CD4-positive, alpha-beta T cell treated with Interferon gamma for 1 hour (primary cell): ENCODE measurements at regions not wholly inside any gene's neighbourhood (a gene's known extent, or its start where the extent isn't known, plus 50 kb on each side); places are given as distances from the start of the nearest gene placed in this dataset.

ENCODE experiments used
- DNase-seq: peaks from one replicate; pipeline ENCODE4 v3.0.0-alpha.2; 2020

- DNase-seq = no peak
Measured at GRCh38 chr1:187091666-187092065, 262.9 kb downstream of the PLA2G4A start.

DNA sequence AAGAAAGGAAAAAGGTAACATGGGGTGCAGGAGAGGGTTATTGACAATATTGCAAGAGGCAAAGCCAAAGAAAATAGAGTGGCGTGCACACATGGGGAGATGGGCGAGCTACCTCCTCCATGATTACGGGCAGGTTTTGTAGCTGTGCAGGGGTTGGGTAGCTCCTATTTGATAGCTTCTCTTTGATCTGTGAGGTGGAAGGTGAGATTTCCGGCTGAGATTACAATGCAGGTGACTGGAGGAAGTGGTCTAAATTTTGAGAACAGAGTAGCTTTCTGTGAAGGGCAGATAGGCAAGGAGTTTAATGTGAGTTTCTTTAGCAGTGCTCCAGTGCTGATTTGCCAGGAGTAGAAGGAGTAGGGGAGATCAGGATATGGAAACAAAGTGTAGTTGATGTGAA, 263.4 kb downstream of the PLA2G4A start:
- peak; percentile 2 for DNase-seq

DNA sequence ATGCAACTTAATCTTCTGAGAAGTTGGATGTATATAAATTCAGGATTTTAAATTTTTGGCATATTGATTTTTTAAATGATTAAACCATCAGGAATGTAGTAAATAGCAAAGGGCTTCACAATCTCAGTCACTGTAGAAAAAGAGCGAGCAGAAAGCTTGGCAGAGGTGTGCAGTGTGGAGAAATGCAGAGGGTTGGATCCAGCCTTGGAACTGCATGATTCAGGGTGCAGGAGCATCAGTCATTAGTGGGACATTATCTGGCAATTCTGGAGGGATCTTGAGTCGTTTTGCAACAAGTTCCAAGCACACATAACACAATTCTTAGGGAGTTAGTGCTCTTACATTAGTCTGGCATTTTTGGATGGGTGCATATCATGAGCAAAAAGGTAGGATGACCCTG, 267.9 kb downstream of the PLA2G4A start:
- DNase-seq = no peak

DNA sequence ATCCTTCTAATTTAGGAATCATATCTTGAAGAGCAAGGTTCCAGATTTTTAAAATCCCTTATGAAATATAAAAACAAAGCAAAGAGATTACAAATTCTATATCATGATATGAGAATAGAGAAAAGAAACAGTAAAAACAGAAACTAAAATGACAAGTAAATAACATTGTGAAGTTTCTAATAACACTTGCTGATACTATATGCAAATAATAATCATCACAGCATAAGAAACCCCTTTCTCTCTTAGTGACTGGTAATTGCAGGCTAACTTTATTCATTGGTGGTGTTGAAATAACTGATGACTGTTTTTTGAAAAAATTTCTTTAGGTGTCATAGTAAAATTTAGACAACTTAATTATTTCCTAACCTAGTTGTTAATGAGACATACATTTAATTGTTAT, 281.6 kb downstream of the PLA2G4A start:
- DNase-seq = no peak

DNA sequence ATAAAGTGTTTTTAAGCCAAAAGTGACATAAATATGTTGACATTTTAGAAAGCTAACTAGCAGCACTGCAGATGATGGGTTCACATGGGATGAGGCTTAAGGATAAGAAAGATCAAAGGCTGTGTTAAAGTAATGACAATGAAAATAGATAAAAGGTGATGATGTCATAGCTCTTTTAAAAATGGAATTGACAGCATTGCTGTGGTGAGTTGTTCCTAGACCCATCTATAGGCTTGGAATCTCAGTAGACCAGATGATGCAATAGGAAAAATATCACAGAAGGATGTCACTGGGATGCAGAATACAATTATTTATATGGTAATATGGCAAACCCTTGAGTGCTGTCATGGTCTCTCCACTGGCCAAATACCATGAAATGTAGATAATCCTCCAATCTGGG, 286.0 kb downstream of the PLA2G4A start:
- DNase-seq = no peak

DNA sequence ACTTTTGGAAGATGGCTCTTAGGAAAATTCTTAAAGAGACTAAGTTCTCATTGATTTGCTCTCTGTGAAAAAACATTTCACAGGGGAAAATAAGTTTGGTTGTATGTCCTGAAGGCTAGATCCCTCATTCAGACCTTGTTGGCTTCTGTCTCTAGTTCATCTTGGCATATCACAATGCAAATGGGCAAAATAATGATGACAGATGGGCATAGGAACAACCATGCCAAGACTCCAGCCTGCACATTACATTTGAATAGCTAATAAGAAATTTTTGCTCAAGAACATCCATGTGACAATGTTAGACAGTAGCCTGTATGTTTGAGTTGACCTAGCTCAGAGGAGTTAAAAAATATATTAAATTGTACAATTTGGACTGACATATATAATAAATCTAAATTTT, 292.9 kb downstream of the PLA2G4A start:
- no peak for DNase-seq

DNA sequence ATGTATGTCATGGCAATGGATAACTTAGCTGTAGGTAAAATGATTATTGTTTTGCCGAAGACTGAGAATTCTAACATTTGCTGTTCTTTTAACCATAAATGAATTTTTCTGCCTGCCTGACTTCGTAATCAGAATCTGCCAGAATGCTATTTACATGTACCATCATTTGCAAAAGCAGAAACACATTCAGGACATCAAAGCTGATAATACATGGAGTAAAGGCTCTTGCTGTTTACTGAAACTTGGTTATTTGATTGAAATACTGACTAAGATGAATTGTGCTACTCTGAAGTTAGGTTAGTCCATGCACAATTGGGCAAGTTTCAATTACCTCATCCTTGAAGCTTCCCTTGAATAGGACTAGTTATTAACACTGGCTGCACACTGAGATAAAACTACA, 293.8 kb downstream of the PLA2G4A start:
- DNase-seq = no peak

DNA sequence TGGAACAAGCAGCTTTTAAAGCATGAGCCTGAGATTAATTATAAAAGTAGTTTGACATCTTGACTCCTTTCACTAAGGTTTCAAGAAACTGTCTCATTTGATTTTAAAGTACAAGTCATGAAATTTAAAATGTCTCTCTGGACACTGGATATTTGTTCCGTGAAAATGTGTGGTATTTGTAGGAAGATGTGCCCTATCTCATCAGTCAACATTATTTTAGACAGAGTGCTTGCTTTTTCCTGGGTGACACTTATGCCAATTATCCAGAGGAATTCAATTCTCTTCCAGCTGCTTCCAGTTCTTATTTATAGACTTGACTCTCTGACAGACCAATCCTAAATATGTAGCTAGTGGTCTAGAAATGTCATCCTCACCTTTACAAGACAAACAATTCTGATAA, 300.4 kb downstream of the PLA2G4A start:
- DNase-seq = no peak

DNA sequence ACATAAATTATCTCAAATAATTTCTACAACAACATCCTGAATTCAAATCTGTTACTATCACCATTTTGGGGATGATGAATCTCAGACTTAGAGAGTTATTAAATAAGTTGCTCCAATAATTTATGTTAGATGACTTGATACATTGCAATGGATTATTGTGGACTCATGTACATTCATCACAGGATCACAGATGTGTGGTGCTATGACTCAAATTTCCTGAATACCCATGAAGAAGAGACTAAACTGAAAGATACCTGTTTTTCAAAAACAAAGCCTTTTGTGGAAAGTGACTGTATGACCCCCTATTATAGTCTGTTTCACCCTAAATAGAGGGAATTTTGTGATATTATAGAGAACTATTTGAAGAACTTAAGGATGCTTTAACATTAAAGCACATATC, 315.0 kb downstream of the PLA2G4A start:
- DNase-seq = no peak

DNA sequence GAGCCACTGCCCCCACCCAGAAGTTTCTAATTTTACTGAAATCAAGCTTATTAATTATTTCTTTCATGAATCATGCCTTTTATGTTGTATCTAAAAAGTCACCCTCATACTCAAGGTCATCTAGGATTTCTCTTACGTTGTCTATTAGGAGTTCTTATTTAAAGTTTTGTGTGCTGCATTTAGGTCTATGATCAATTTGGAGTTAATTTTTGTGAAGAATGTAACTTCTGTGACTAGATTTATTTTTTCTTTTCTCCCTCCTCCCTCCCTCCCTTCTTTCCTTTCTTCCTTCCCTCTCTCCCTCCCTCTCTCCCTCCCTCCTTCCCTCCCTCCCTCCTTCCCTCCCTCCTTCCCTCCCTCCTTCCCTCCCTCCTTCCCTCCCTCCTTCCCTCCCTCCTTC, 317.6 kb downstream of the PLA2G4A start:
- no peak for DNase-seq

DNA sequence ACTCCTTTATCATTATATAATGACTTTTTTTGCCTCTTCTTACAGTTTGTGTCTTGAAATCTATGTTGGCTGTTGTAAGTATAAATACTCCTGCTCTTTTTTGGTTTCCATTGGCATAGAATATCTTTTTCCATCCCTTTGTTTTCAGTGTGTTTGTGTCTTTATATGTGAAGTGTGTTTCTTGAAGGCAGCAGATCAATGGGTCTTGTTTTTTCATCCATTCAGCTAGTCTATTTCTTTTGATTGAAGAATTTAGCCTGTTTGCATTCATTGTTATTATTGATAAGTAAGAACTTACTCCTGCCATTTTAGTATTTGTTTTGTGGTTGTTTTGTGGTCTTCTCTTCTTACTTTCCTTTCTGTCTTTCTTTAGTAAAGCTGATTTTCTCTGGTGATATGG, 322.8 kb downstream of the PLA2G4A start:
- DNase-seq = no peak

GRCh38 chr1:187153047-187153446, 324.3 kb downstream of the PLA2G4A start:
- DNase-seq = no peak

DNA sequence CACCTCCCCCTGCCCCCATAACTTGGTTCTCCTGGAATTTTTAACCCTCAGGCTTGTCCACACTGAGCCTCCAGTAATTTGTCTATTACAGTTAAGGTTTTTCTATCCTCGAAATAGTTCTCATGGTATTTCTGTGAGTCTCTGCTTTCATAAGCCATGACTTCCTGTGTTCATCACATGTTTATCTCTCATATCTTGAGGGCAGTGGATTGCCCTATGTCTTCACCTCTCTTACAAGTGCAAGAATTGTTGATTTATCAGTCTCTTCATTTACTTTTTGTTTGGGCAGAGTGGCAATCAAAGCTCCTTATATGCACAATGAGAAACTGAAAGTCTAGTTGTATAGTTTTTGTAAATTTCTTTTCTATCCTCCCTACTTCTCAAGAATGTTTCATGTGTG, 328.4 kb downstream of the PLA2G4A start:
- DNase-seq = no peak

DNA sequence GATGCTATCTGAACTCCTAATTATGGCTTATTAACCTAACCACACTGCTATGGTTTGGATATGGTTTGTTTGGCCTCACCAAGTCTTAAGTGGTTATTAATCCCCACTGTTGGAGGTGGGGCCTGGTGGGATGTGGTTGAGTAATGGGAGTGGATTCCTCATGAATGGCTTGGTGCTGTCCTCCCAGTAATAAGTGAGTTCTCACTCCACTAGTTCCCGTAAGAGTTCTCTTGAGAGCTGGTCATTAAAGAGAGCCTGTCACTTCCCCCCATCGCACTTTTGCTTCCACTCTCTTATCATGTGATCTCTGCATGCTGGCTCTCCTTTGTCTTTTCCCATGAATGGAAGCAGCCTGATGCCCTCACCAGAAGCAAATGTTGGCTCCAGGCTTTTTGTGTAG, 328.8 kb downstream of the PLA2G4A start:
- DNase-seq = no peak

GRCh38 chr1:187167555-187167954, 338.8 kb downstream of the PLA2G4A start:
- DNase-seq = no peak

DNA sequence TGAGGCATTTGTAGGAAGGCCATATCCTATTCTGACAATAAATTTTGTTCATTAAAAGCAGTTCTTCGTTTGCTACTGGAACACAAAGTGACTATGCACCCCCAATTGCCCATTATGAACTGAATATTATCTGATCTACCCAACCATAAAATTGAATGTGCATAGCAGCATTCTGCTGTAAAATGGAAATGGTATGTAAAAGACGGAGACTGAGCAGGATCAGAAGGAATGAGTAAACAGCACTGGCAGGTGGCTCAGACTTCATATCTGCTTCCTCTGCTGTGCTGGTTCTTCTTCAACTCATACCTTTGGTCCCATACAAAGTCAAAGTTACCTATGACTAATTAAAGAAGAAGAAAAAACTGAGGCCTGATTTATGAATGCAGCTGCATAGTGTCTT, 339.5 kb downstream of the PLA2G4A start:
- no peak for DNase-seq

DNA sequence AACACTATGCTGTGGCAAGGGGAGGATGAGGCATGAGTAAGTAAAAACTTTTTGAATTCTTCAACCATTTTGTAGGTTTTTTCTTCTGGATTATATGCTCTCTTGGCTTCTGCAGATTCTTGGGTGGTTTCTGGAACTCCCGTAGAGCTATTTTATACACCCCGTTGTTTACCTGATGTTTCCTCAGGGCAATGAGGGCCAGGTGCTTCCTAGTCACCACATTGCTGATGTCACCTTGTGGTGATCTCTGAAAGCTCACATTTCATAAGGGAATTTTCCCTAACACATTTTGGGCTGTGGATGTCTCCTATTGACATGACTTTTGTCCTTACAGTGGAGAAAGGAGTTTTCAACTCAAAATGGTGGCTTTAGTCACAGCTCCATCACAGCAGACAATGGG, 356.6 kb downstream of the PLA2G4A start:
- no peak for DNase-seq

GRCh38 chr1:187197685-187198084, 368.9 kb downstream of the PLA2G4A start:
- no peak for DNase-seq

DNA sequence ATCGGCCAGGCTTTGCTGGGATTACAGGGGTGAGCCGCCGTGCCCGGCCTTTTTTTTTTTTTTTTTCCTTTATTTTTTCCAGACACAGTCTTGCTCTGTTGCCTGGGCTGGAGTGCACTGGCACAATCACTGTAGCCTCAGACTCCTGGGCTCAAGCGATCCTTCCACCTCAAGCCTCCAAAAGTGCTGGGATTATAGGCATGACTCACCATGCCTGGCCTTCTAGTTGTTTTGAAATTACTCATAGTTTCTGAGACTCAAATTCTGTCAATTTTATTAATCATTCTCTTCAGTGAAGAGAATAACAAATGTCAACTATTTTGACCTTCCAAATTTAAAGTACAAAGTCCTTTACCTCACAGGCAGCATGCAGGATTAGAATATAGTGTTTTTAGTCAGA, 374.5 kb downstream of the PLA2G4A start:
- DNase-seq = no peak

GRCh38 chr1:187212377-187212776, 383.6 kb downstream of the PLA2G4A start:
- DNase-seq = no peak

DNA sequence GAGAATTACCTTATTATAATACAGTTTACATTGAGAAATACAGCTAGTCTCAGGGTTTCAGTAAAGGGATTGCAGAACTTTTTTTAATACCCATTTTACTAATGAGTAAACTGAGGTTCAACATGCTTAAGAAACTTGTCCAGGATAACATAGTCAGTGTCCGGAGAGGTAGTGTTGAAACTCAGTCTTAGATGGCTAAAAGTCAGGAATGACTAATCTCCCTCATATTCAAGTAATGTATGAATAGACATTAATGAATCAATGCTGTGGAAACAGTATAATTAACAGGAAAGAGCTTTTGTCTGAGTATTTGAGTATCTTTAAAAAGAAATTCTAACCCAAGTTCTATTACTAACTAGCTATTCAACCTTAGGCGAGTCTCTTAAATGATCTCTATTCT, 397.6 kb downstream of the PLA2G4A start:
- no peak for DNase-seq

- no peak for DNase-seq
Measured at GRCh38 chr1:187228790-187229189, 400.0 kb downstream of the PLA2G4A start.

- no peak for DNase-seq
Measured at GRCh38 chr1:187229496-187229895, 400.7 kb downstream of the PLA2G4A start.

GRCh38 chr1:187234706-187235105, 406.0 kb downstream of the PLA2G4A start:
- no peak for DNase-seq

GRCh38 chr1:187236199-187236598, 407.4 kb downstream of the PLA2G4A start:
- DNase-seq = no peak

DNA sequence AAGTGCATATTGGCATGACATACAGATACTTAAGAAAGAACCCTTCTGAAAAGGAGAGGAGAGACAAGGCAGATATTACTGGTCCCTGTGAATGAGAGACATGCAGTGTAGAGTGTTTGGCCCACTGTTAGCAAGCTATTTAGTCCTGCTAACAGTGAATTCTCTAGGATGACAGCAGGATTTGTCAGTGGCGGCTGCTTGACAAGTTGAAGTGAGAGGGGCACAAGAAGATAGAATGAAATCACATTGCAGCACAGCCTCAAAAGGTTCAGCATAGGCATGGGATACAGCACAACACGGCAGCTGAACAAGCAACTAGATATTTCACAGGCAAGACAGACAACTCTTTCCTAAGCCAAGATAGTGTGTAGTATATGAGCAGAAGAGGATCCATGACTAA, 407.9 kb downstream of the PLA2G4A start:
- no peak for DNase-seq
